HEK293 (cell line): ENCODE measurements at regions not wholly inside any gene's neighbourhood (a gene's known extent, or its start where the extent isn't known, plus 50 kb on each side); places are given as distances from the start of the nearest gene placed in this dataset.

ENCODE experiments used
- CTCF ChIA-PET: fragments of 350-600 bp; formaldehyde crosslinking; extraction: SDS; loops from one replicate; lab custom pipeline; 2021; ENCODE audit warnings: antibody characterized with exemption; lab: Yijun Ruan, JAX
- POLR2A ChIA-PET: fragments of 300-600 bp; formaldehyde crosslinking; extraction: SDS; loops from one replicate; lab custom pipeline; 2020; ENCODE audit warnings: antibody characterized with exemption, inconsistent platforms; lab: Yijun Ruan, JAX
- H3K27ac ChIP-seq: fragments of 200-500 bp; sonication (Bioruptor generic); 2 replicates; pipeline ENCODE4 v1.5.1; 2014; ENCODE audit warnings: low read depth, low read length, control low read depth, inconsistent platforms; ENCODE audit errors: extremely low read depth
- H3K36me3 ChIP-seq, 2 experiments: fragments of 200-500 bp in 1 of 2; sonication (Bioruptor generic) in 1 of 2; 1 replicate in 1 of 2; 2 replicates in 1 of 2; pipeline ENCODE4 v1.5.1; 2014 to 2017; ENCODE audit warnings: inconsistent platforms in 2 of 2, low read length in 2 of 2; ENCODE audit not compliant: control insufficient read depth in 2 of 2, insufficient read depth in 1 of 2
- H3K4me1 ChIP-seq: fragments of 200-500 bp; sonication (Bioruptor generic); 2 replicates; pipeline ENCODE4 v1.5.1; 2014; ENCODE audit warnings: mild to moderate bottlenecking, low read length, inconsistent platforms; ENCODE audit not compliant: control insufficient read depth, insufficient read depth
- H3K4me3 ChIP-seq: 2 replicates; pipeline ENCODE4 v1.5.1; 2011; ENCODE audit warnings: low read depth, mild to moderate bottlenecking, control low read depth, low read length, moderate library complexity
- H3K9me3 ChIP-seq: fragments of 200-500 bp; sonication (Bioruptor generic); 2 replicates; pipeline ENCODE4 v1.5.1; 2014; ENCODE audit warnings: low read depth, low read length, inconsistent platforms; ENCODE audit not compliant: control insufficient read depth, insufficient read depth
- ELK4 ChIP-seq: IDR thresholded peaks from 2 replicates; pipeline ENCODE4 v1.6.1; 2011; ENCODE audit warnings: mild to moderate bottlenecking, low read depth, low read length, borderline replicate concordance
- GLIS2 ChIP-seq: fragments of 450-650 bp; formaldehyde crosslinking; IDR thresholded peaks from 2 replicates; pipeline ENCODE4 v1.5.1; 2016; ENCODE audit warnings: missing biosample characterization, missing genetic modification characterization
- PRDM10 ChIP-seq: fragments of 450-650 bp; formaldehyde crosslinking; IDR thresholded peaks from 2 replicates; pipeline ENCODE4 v1.5.1; 2016; ENCODE audit warnings: missing biosample characterization, missing genetic modification characterization
- SP7 ChIP-seq: fragments of 450-650 bp; formaldehyde crosslinking; IDR thresholded peaks from 2 replicates; pipeline ENCODE4 v1.5.1; 2016; ENCODE audit warnings: missing biosample characterization, missing genetic modification characterization
- ZBTB6 ChIP-seq: fragments of 450-650 bp; formaldehyde crosslinking; IDR thresholded peaks from 2 replicates; pipeline ENCODE4 v1.5.1; 2017; ENCODE audit warnings: missing biosample characterization, missing genetic modification characterization
- ZBTB7A ChIP-seq: fragments of 450-650 bp; formaldehyde crosslinking; IDR thresholded peaks from 2 replicates; pipeline ENCODE4 v1.5.1; 2016; ENCODE audit warnings: low read depth, missing biosample characterization, missing genetic modification characterization
- ZFP41 ChIP-seq: fragments of 450-650 bp; formaldehyde crosslinking; IDR thresholded peaks from 2 replicates; pipeline ENCODE4 v1.5.1; 2016; ENCODE audit warnings: missing biosample characterization, missing genetic modification characterization, borderline replicate concordance
- ZNF112 ChIP-seq: fragments of 450-650 bp; formaldehyde crosslinking; IDR thresholded peaks from 2 replicates; pipeline ENCODE4 v1.5.0; 2017; ENCODE audit warnings: missing biosample characterization, missing genetic modification characterization
- ZNF202 ChIP-seq: fragments of 450-650 bp; formaldehyde crosslinking; IDR thresholded peaks from 2 replicates; pipeline ENCODE4 v1.5.1; 2016; ENCODE audit warnings: missing biosample characterization, missing genetic modification characterization, borderline replicate concordance
- ZNF214 ChIP-seq: fragments of 450-650 bp; formaldehyde crosslinking; IDR thresholded peaks from 2 replicates; pipeline ENCODE4 v1.5.1; 2017; ENCODE audit warnings: missing biosample characterization, mild to moderate bottlenecking, missing genetic modification characterization, borderline replicate concordance
- ZNF23 ChIP-seq: fragments of 450-650 bp; formaldehyde crosslinking; IDR thresholded peaks from 2 replicates; pipeline ENCODE4 v1.5.1; 2016; ENCODE audit warnings: missing biosample characterization, missing genetic modification characterization, borderline replicate concordance
- ZNF26 ChIP-seq: fragments of 450-650 bp; formaldehyde crosslinking; IDR thresholded peaks from 2 replicates; pipeline ENCODE4 v1.5.1; 2016; ENCODE audit warnings: missing biosample characterization, missing genetic modification characterization
- ZNF274 ChIP-seq, 2 experiments: fragments of 200-500 bp in 1 of 2; fragments of 450-650 bp in 1 of 2; sonication (Bioruptor generic) in 1 of 2; formaldehyde crosslinking in 1 of 2; IDR thresholded peaks; 2 replicates each; pipeline versions ENCODE4 v1.5.1 to v1.6.1; 2014 to 2016; ENCODE audit warnings: borderline replicate concordance in 1 of 2, inconsistent platforms in 1 of 2, low read length in 1 of 2, missing biosample characterization in 1 of 2, missing genetic modification characterization in 1 of 2
- ZNF311 ChIP-seq: fragments of 450-650 bp; formaldehyde crosslinking; IDR thresholded peaks from 2 replicates; pipeline ENCODE4 v1.5.1; 2017; ENCODE audit warnings: missing biosample characterization, missing genetic modification characterization, borderline replicate concordance
- ZNF501 ChIP-seq: fragments of 450-650 bp; formaldehyde crosslinking; IDR thresholded peaks from 2 replicates; pipeline ENCODE4 v1.5.1; 2016; ENCODE audit warnings: missing biosample characterization, missing genetic modification characterization
- ZNF548 ChIP-seq: fragments of 450-650 bp; formaldehyde crosslinking; IDR thresholded peaks from 2 replicates; pipeline ENCODE4 v1.5.1; 2016; ENCODE audit warnings: missing biosample characterization, missing genetic modification characterization
- ZNF571 ChIP-seq: fragments of 450-650 bp; formaldehyde crosslinking; IDR thresholded peaks from 2 replicates; pipeline ENCODE4 v1.5.0; 2017; ENCODE audit warnings: missing biosample characterization, missing genetic modification characterization
- ZNF623 ChIP-seq: fragments of 450-650 bp; formaldehyde crosslinking; IDR thresholded peaks from 2 replicates; pipeline ENCODE4 v1.5.1; 2016; ENCODE audit warnings: missing biosample characterization, missing genetic modification characterization
- ZNF664 ChIP-seq: fragments of 450-650 bp; formaldehyde crosslinking; IDR thresholded peaks from 2 replicates; pipeline ENCODE4 v1.5.1; 2016; ENCODE audit warnings: missing biosample characterization, missing genetic modification characterization

- ChIA-PET CTCF (no interaction called here), POLR2A (no interaction called here)
- no peak for TF ChIP-seq ZNF571 (tag by site-specific recombination)
- TF ChIP-seq ZNF501 (tag by site-specific recombination) = no peak
- no peak for TF ChIP-seq ZNF26 (tag by site-specific recombination)
- TF ChIP-seq ZFP41 (tag by site-specific recombination) = no peak
- no peak for TF ChIP-seq SP7
- Histone ChIP-seq H3K4me3 (no peak overlapping the region), H3K27ac (no peak overlapping the region), H3K9me3 (no peaks in the 10 kb centered on the region), H3K36me3 (no peaks in the 10 kb centered on the region), H3K4me1 (no peaks in the 10 kb centered on the region)
These were observed 388.8 kb upstream of the EPHA5 start for GRCh38 chr4:66059136-66059535.

- no peaks in the 10 kb centered on the region for H3K4me1 ChIP-seq
- CTCF ChIA-PET = no interaction called here
- POLR2A ChIA-PET = no interaction called here
These were observed 385.7 kb upstream of the EPHA5 start for GRCh38 chr4:66055999-66056398.

GRCh38 chr4:66052426-66052825 lies 382.1 kb upstream of the EPHA5 start:
- POLR2A ChIA-PET = no interaction called here

More at GRCh38 chr4:66055999-66056398, 385.7 kb upstream of the EPHA5 start:
- Histone ChIP-seq H3K36me3 (no peaks in the 10 kb centered on the region), H3K27ac (no peak overlapping the region), H3K9me3 (no peaks in the 10 kb centered on the region), H3K4me3 (no peak overlapping the region)
- TF ChIP-seq ZNF311 = no peak
- no peak for TF ChIP-seq ELK4
- no peak for TF ChIP-seq ZNF214 (tag by site-specific recombination)
- TF ChIP-seq ZNF23 (tag by site-specific recombination) = no peak
- TF ChIP-seq ZNF112 (tag by site-specific recombination) = no peak

GRCh38 chr4:66048861-66049260 lies 378.6 kb upstream of the EPHA5 start:
- H3K36me3 ChIP-seq = no peaks in the 10 kb centered on the region
- no peak overlapping the region for H3K27ac ChIP-seq
- no peaks in the 10 kb centered on the region for H3K4me1 ChIP-seq
- H3K9me3 ChIP-seq = no peaks in the 10 kb centered on the region
- H3K4me3 ChIP-seq = no peak overlapping the region
- ChIA-PET POLR2A (no interaction called here), CTCF (no interaction called here)
- TF ChIP-seq PRDM10 (tag by site-specific recombination) (no peak), SP7 (no peak), ZNF274 (IDR thresholded peaks at IDR 0.05; ENCODE audit: low read length) (no peak), ZNF274 (tag by site-specific recombination; IDR thresholded peaks at IDR 0.05; ENCODE audit: borderline replicate concordance) (no peak), ZNF548 (tag by site-specific recombination) (no peak), ZNF664 (tag by site-specific recombination) (no peak), ZNF623 (tag by site-specific recombination) (no peak), ZBTB7A (tag by site-specific recombination) (no peak)

More at GRCh38 chr4:66052426-66052825, 382.1 kb upstream of the EPHA5 start:
- CTCF ChIA-PET = no interaction called here
- TF ChIP-seq ZNF202 (tag by site-specific recombination) = no peak
- no peak for TF ChIP-seq ZBTB6 (tag by site-specific recombination)
- no peak for TF ChIP-seq GLIS2 (tag by site-specific recombination)
- TF ChIP-seq ZNF311 = no peak
- H3K27ac ChIP-seq = no peak overlapping the region
- H3K9me3 ChIP-seq = no peaks in the 10 kb centered on the region
- H3K4me1 ChIP-seq = no peaks in the 10 kb centered on the region
- H3K36me3 ChIP-seq = no peaks in the 10 kb centered on the region
- no peak overlapping the region for H3K4me3 ChIP-seq
